ENCODE measurements at regions not wholly inside any gene's neighbourhood (a gene's known extent, or its start where the extent isn't known, plus 50 kb on each side); places are given as distances from the start of the nearest gene placed in this dataset.

GRCh38 chr1:89466307-89466930 lies 58.2 kb upstream of the LRRC8B start:
- TF ChIP-seq CTCF (IDR thresholded peaks at IDR 0.05) (no peak), POLR2A (IDR thresholded peaks at IDR 0.05) (no peak)
- WGBS, 4 donors = 62 to 71% (median 69%) methylated on average over 6 of the region's 6 CpGs
- Histone ChIP-seq H3K9me3 (no peaks in the 10 kb centered on the region), H3K36me3 (no peaks in the 10 kb centered on the region), H3K27me3 (peaks cover 0 to 3% (median 0%) of the 10 kb centered on the region in 9 donors), H3K27ac (no peak overlapping the region), H3K4me3 (no peak overlapping the region), H3K4me1 (peaks cover 0 to 18% (median 0%) of the 10 kb centered on the region in 12 donors)
- DNase-seq = no peak
- intact Hi-C loops (cut with DNase I) = no loop called here
- ATAC-seq = no peak

GRCh38 chr1:89472253-89472652 lies 52.4 kb upstream of the LRRC8B start:
- DNase-seq (no peak), ATAC-seq (no peak)
- intact Hi-C loops (cut with DNase I) = no loop called here
- TF ChIP-seq POLR2A (IDR thresholded peaks at IDR 0.05) = no peak
- no peak for TF ChIP-seq CTCF (IDR thresholded peaks at IDR 0.05)
- H3K9me3 ChIP-seq = peaks cover 0 to 13% (median 0%) of the 10 kb centered on the region in 12 donors
- peaks cover 0 to 2% (median 0%) of the 10 kb centered on the region in 9 donors for H3K27me3 ChIP-seq
- H3K4me3 ChIP-seq = no peak overlapping the region
- H3K36me3 ChIP-seq = no peaks in the 10 kb centered on the region
- H3K27ac ChIP-seq = no peak overlapping the region
- no peaks in the 10 kb centered on the region for H3K4me1 ChIP-seq
- WGBS, 4 donors = 77 to 98% (median 97%) methylated on average over 1 of the region's 1 CpG

- Histone ChIP-seq H3K36me3 (no peaks in the 10 kb centered on the region), H3K27ac (no peak overlapping the region), H3K4me3 (no peak overlapping the region), H3K27me3 (peaks cover 0 to 2% (median 0%) of the 10 kb centered on the region in 9 donors), H3K4me1 (no peaks in the 10 kb centered on the region), H3K9me3 (peaks cover 0 to 13% (median 0%) of the 10 kb centered on the region in 12 donors)
- intact Hi-C loops (cut with DNase I) = no loop called here
- WGBS, 4 donors = 76 to 93% (median 84%) methylated on average over 3 of the region's 3 CpGs
- DNase-seq = no peak
- ATAC-seq = no peak
- TF ChIP-seq CTCF (IDR thresholded peaks at IDR 0.05) (no peak), POLR2A (IDR thresholded peaks at IDR 0.05) (no peak)
These were observed 51.7 kb upstream of the LRRC8B start for GRCh38 chr1:89472886-89473417.

All from heart left ventricle (tissue), 16 donors.